KBM-7 (cell line): ENCODE measurements at regions not wholly inside any gene's neighbourhood (a gene's known extent, or its start where the extent isn't known, plus 50 kb on each side); places are given as distances from the start of the nearest gene placed in this dataset.

ENCODE experiments used
- DNase-seq: peaks from one replicate; pipeline ENCODE4 v3.0.0-alpha.2; 2015
- in situ Hi-C: fragments of 300-500 bp; cut with MboI; formaldehyde crosslinking; loops from 2 replicates; pipeline ENCODE4 v1.14.3; 2020; ENCODE audit warnings: low sequenced_read_pairs, low pct_unique_long_range_greater_than_20kb, mixed read lengths

DNA sequence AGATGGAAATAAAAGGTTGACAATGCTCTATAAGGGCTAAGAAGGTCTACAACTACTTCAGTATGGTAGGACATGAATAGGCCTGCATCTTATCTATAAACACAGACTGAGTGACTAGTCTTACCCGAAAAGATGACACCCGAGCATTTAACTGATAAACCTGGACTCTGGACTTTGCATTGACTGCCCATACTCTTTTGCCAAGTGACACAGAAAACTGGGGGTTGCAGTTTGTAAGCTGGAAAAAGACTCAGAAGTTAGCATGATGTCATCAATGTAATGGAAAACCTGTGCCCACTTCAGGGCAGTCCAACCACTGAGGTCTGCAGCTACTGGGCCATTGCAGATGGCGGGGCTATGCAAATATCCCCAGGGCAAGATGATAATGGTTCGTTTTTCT, 258.3 kb upstream of the NEGR1 start:
- in situ Hi-C loops = no loop called here
- no peak for DNase-seq

DNA sequence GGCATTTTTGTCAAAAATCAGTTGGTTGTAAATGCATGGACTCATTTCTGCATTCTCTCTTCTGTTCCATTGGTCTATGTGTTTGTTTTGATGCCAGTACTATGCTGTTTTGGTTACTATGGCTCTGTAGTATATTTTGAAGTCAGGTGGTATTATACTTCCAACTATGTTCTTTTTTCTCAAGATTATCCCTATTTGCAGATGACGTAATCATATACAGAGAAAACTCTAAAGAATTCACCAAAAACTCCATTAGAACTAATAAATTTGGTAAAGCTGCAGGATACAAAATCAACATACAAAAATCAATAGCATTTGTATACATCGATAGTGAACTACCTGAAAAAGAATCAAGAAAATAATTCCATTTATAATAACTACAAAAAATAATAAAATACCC, 253.1 kb upstream of the NEGR1 start:
- in situ Hi-C loops = no loop called here
- DNase-seq = no peak

- DNase-seq = no peak
- in situ Hi-C loops = no loop called here
Observed at GRCh38 chr1:72530646-72531045, 248.3 kb upstream of the NEGR1 start.

GRCh38 chr1:72526926-72527325, 244.6 kb upstream of the NEGR1 start:
- no peak for DNase-seq
- in situ Hi-C loops = no loop called here

GRCh38 chr1:72524021-72524420, 241.7 kb upstream of the NEGR1 start:
- in situ Hi-C loops = no loop called here
- no peak for DNase-seq

DNA sequence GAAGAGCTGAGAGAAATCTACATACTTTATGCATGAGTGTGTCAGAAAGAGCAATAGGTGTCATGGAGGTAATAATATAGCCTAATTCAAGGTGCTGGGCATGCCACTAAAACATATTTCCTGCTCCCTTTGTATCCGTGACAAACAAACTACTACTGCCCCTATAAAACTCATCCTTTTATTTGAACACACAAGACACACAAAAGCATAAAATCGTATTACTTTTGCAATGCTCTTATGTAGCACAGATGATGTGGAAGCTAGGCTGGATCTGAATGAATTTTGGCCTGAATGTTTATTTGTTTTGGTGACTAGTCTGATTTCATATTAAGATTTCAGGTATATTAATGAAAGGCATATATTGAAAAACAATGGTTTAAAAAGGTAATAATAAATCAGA, 239.3 kb upstream of the NEGR1 start:
- no peak for DNase-seq
- in situ Hi-C loops = no loop called here

GRCh38 chr1:72516826-72517225, 234.5 kb upstream of the NEGR1 start:
- DNase-seq = no peak
- in situ Hi-C loops = no loop called here

DNA sequence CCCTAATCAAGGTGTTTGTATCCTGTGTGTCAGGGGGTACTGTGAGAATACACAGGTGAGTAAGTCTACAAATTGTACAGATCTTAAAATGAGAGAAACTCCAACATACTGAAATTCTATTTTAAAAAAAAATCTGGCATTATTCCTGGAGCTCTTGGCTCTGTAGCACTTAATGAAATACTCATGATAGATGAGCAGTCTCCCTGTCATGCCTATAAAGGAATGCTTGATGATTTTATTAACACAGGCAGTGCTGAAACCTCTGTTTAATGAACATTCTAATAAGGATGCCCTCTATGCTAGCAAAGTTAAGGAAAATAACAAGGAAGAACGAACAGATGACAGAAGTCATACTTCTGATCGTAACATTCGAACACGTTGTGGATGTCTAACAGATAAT, 233.9 kb upstream of the NEGR1 start:
- in situ Hi-C loops = no loop called here

GRCh38 chr1:72498371-72498770, 216.0 kb upstream of the NEGR1 start:
- in situ Hi-C loops = no loop called here
- no peak for DNase-seq

More for the DNA sequence above, 233.9 kb upstream of the NEGR1 start:
- no peak for DNase-seq

DNA sequence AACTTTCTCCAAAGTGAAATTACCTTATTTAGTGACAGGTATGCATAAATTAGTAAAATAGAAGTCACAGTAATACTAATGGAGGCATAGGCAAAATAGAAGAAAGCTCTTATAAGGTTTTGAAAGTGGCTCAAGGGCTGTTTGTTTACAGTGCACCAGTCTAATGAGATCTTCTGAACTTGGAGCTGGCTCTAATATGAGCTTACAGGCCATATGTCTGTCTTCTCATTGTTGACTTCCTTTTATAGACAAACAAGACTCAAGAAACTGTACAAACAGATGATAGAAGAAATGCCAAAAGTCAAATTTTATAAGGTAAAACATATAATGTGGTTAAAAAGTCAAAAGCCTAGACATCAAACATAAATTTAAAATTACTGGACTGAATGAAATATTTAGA, 207.5 kb upstream of the NEGR1 start:
- DNase-seq = no peak
- in situ Hi-C loops = no loop called here

- no peak for DNase-seq
- in situ Hi-C loops = no loop called here
Observed at GRCh38 chr1:72485801-72486200, 203.5 kb upstream of the NEGR1 start.

GRCh38 chr1:72483846-72484357, 201.6 kb upstream of the NEGR1 start:
- no peak for DNase-seq
- in situ Hi-C loops = no loop called here

GRCh38 chr1:72482736-72483413, 200.5 kb upstream of the NEGR1 start:
- no peak for DNase-seq
- in situ Hi-C loops = no loop called here

GRCh38 chr1:72481420-72481970, 199.2 kb upstream of the NEGR1 start:
- in situ Hi-C loops = no loop called here
- no peak for DNase-seq

GRCh38 chr1:72466376-72466775, 184.0 kb upstream of the NEGR1 start:
- no peak for DNase-seq
- in situ Hi-C loops = no loop called here

GRCh38 chr1:72462186-72462905, 180.0 kb upstream of the NEGR1 start:
- in situ Hi-C loops = no loop called here
- DNase-seq = no peak

DNA sequence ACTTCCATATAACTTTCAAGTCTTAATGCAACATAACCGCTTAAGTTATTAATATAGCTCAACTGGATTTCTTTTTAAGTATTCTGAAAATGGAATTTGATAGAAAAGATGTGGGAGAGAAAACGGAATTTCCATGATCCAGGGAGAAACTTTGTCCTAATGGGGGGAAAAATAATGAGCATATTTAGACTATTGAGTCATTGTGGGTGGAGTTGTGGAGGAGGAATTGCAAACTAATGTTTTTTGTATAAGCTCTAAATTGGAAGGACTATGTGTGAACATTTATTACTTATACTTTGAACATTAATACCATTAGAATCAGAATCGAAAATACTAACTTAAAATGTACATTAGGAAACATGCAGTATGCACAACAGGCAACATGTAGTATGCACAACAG, 159.9 kb upstream of the NEGR1 start:
- DNase-seq = no peak
- in situ Hi-C loops = no loop called here

GRCh38 chr1:72439036-72439435, 156.7 kb upstream of the NEGR1 start:
- no peak for DNase-seq
- in situ Hi-C loops = no loop called here

GRCh38 chr1:72438270-72438669, 155.9 kb upstream of the NEGR1 start:
- DNase-seq = no peak
- in situ Hi-C loops = no loop called here

GRCh38 chr1:72435025-72435424, 152.7 kb upstream of the NEGR1 start:
- in situ Hi-C loops = no loop called here
- DNase-seq = no peak
